Fibroblast of lung (primary cell): ENCODE measurements at regions not wholly inside any gene's neighbourhood (a gene's known extent, or its start where the extent isn't known, plus 50 kb on each side); places are given as distances from the start of the nearest gene placed in this dataset.

Source experiments
- EZH2 ChIP-seq: IDR thresholded peaks from 2 replicates; pipeline ENCODE4 v1.5.1; 2012; ENCODE audit warnings: low read length, control low read depth, mild to moderate bottlenecking; ENCODE audit errors: missing control alignments
- TF ChIP-seq, protein P1 (sequence below), 2 donors: IDR thresholded peaks in 1 of 2; conservative IDR thresholded peaks in 1 of 2; 1 replicate in 1 of 2; 2 replicates in 1 of 2; pipeline ENCODE4 v1.5.1; 2011 to 2012; ENCODE audit warnings: low read length in 2 of 2, control low read depth in 1 of 2, inconsistent platforms in 1 of 2, low read depth in 1 of 2, mild to moderate bottlenecking in 1 of 2

DNA sequence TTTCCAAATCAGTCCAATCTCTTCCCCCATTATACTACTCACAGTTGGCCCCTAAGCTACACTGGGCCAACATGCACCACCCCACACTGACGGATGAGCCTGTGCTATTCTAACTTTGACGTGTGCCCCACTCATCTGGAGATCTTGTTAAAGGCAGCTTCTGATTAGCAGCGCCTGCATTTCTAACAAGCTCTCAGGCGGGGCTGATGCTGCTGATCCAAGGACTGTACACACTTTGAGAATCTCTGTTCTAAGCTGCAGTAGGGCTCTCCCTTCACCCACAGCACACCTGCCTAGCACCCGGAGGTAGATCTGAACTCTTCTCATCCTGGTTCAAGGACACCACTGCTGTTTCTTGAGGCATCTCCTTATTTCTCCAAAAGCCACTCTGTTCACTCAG, 200.7 kb downstream of the SLC4A3 start:
- TF ChIP-seq, protein P1, sequence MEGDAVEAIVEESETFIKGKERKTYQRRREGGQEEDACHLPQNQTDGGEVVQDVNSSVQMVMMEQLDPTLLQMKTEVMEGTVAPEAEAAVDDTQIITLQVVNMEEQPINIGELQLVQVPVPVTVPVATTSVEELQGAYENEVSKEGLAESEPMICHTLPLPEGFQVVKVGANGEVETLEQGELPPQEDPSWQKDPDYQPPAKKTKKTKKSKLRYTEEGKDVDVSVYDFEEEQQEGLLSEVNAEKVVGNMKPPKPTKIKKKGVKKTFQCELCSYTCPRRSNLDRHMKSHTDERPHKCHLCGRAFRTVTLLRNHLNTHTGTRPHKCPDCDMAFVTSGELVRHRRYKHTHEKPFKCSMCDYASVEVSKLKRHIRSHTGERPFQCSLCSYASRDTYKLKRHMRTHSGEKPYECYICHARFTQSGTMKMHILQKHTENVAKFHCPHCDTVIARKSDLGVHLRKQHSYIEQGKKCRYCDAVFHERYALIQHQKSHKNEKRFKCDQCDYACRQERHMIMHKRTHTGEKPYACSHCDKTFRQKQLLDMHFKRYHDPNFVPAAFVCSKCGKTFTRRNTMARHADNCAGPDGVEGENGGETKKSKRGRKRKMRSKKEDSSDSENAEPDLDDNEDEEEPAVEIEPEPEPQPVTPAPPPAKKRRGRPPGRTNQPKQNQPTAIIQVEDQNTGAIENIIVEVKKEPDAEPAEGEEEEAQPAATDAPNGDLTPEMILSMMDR (conservative IDR thresholded peaks at IDR 0.05 in 1 of 2, IDR thresholded peaks at IDR 0.05 in 1 of 2; ENCODE audit: low read depth in 1 of 2, low read length in 2 of 2), result no peak
- TF ChIP-seq EZH2, result no peak
